ENCODE measurements at regions not wholly inside any gene's neighbourhood (a gene's known extent, or its start where the extent isn't known, plus 50 kb on each side); places are given as distances from the start of the nearest gene placed in this dataset.

DNA sequence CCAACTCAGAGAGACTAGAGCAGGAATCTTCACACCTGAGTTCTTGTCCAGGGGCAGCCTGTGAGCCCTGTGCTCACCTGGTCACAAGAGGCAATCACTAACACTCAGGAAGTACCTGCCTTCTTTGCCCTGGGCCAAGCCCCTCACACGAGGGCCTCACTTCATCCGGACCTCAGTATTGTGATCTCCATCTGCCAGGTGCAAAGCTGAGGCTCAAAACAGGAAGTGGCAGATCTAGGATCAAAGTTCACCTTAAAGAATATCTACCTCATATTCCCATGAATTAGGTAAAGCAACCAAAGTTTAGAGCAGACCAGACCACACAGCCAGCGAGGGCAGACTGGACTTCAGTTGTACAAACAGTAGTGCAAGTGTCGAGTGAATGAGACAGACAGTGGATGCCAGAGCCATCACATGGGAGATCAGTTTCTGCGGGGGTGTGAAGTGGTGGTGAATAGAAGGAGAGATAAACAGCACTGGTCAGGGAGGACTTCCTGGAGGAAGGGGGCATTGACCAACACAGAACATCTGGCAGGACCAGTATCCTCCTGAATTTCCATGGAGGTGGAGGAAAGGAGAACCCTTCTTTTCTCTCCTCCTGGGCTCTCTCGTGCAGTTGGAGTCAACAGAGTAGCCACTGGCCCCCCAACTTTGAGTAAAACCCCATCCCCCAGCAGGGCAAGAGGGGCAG lies 116.6 kb upstream of the ZBTB40 start:
- TF ChIP-seq, protein P1, sequence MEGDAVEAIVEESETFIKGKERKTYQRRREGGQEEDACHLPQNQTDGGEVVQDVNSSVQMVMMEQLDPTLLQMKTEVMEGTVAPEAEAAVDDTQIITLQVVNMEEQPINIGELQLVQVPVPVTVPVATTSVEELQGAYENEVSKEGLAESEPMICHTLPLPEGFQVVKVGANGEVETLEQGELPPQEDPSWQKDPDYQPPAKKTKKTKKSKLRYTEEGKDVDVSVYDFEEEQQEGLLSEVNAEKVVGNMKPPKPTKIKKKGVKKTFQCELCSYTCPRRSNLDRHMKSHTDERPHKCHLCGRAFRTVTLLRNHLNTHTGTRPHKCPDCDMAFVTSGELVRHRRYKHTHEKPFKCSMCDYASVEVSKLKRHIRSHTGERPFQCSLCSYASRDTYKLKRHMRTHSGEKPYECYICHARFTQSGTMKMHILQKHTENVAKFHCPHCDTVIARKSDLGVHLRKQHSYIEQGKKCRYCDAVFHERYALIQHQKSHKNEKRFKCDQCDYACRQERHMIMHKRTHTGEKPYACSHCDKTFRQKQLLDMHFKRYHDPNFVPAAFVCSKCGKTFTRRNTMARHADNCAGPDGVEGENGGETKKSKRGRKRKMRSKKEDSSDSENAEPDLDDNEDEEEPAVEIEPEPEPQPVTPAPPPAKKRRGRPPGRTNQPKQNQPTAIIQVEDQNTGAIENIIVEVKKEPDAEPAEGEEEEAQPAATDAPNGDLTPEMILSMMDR (IDR thresholded peaks at IDR 0.05) = no peak
- no peak for TF ChIP-seq POLR2A (IDR thresholded peaks at IDR 0.05)
